ENCODE measurements at regions not wholly inside any gene's neighbourhood (a gene's known extent, or its start where the extent isn't known, plus 50 kb on each side); places are given as distances from the start of the nearest gene placed in this dataset.

- no peak for TF ChIP-seq RAD21 (IDR thresholded peaks at IDR 0.05)
- TF ChIP-seq ZBTB33 (IDR thresholded peaks at IDR 0.05), result no peak
- TF ChIP-seq FOXA1 (IDR thresholded peaks at IDR 0.05), result no peak
These were observed 260.0 kb upstream of the MAP3K7 start (continued) for GRCh38 chr6:90846824-90847223.

GRCh38 chr6:90835596-90836212 is 248.8 kb upstream of the MAP3K7 start:
- H3K27me3 ChIP-seq (ENCODE audit: control insufficient read depth in 4 of 4, insufficient read depth in 4 of 4, low read length in 3 of 4), result no peaks in the 10 kb centered on the region
- no peak overlapping the region for H3K4me3 ChIP-seq (ENCODE audit: low read depth in 1 of 3, low read length in 3 of 3)
- no peaks in the 10 kb centered on the region for H3K36me3 ChIP-seq (ENCODE audit: control insufficient read depth in 4 of 4, insufficient read depth in 3 of 4, low read depth in 1 of 4, low read length in 3 of 4)
- no peaks in the 10 kb centered on the region for H3K4me1 ChIP-seq (ENCODE audit: control insufficient read depth in 4 of 4, insufficient read depth in 4 of 4, low read length in 3 of 4)
- no peak overlapping the region for H3K9ac ChIP-seq (ENCODE audit: low read depth in 1 of 2, low read length in 2 of 2)
- TF ChIP-seq REST (IDR thresholded peaks at IDR 0.05) (no peak), JUND (IDR thresholded peaks at IDR 0.05) (no peak)
- no peaks in the 10 kb centered on the region for H3K9me3 ChIP-seq (ENCODE audit: control insufficient read depth in 4 of 4, low read length in 3 of 4)
- DNase-seq (ENCODE audit: low spot score), result no peak
- 38% methylated on average over 6 of the region's 6 CpGs for WGBS
- no peak overlapping the region for H3K27ac ChIP-seq (ENCODE audit: low read depth in 1 of 2, low read length in 2 of 2)

- Histone ChIP-seq H3K9ac (ENCODE audit: low read depth in 1 of 2, low read length in 2 of 2) (no peak overlapping the region), H3K27me3 (ENCODE audit: control insufficient read depth in 4 of 4, insufficient read depth in 4 of 4, low read length in 3 of 4) (no peaks in the 10 kb centered on the region)
- WGBS, result 59% methylated on average over 2 of the region's 2 CpGs
These were observed 242.4 kb upstream of the MAP3K7 start for GRCh38 chr6:90829311-90829710.

More at GRCh38 chr6:90829311-90829710, 242.4 kb upstream of the MAP3K7 start:
- H3K4me1 ChIP-seq (ENCODE audit: control insufficient read depth in 4 of 4, insufficient read depth in 4 of 4, low read length in 3 of 4), result no peaks in the 10 kb centered on the region
- DNase-seq (ENCODE audit: low spot score), result no peak
- no peak overlapping the region for H3K4me3 ChIP-seq (ENCODE audit: low read depth in 1 of 3, low read length in 3 of 3)
- TF ChIP-seq FOXA2 (IDR thresholded peaks at IDR 0.05) (no peak), RXRA (IDR thresholded peaks at IDR 0.05) (no peak), NR2F2 (IDR thresholded peaks at IDR 0.05) (no peak), SP1 (IDR thresholded peaks at IDR 0.05) (no peak), CTCF (IDR thresholded peaks at IDR 0.05; ENCODE audit: low read depth, low read length, missing input control) (no peak), JUND (IDR thresholded peaks at IDR 0.05) (no peak), REST (IDR thresholded peaks at IDR 0.05) (no peak), EGR1 (IDR thresholded peaks at IDR 0.05; ENCODE audit: low read depth in 2 of 2) (no peak), TAF1 (conservative IDR thresholded peaks at IDR 0.05) (no peak), ATF3 (IDR thresholded peaks at IDR 0.05) (no peak), ZBTB33 (IDR thresholded peaks at IDR 0.05) (no peak)
- no peak overlapping the region for H3K27ac ChIP-seq (ENCODE audit: low read depth in 1 of 2, low read length in 2 of 2)
- no peaks in the 10 kb centered on the region for H3K36me3 ChIP-seq (ENCODE audit: control insufficient read depth in 4 of 4, insufficient read depth in 3 of 4, low read depth in 1 of 4, low read length in 3 of 4)
- no peaks in the 10 kb centered on the region for H3K9me3 ChIP-seq (ENCODE audit: control insufficient read depth in 4 of 4, low read length in 3 of 4)

Data from liver (tissue), 8 donors.